Muscle of leg (tissue), 3 donors: ENCODE measurements at regions not wholly inside any gene's neighbourhood (a gene's known extent, or its start where the extent isn't known, plus 50 kb on each side); places are given as distances from the start of the nearest gene placed in this dataset.
A peak's percentile ranks its signal among the peaks of the same experiment; 100 is the strongest.

ENCODE experiments used
- DNase-seq: peaks from one replicate; pipeline ENCODE4 v3.0.0; 2013
- H3K27ac ChIP-seq: one replicate; pipeline ENCODE4 v1.5.1; 2013; ENCODE audit warnings: mild to moderate bottlenecking, low read length, control low read depth
- H3K27me3 ChIP-seq: one replicate; pipeline ENCODE4 v1.6.1; 2013; ENCODE audit warnings: low read length; ENCODE audit not compliant: control insufficient read depth, insufficient read depth
- H3K36me3 ChIP-seq: one replicate; pipeline ENCODE4 v1.6.1; 2013; ENCODE audit warnings: low read length; ENCODE audit not compliant: control insufficient read depth, insufficient read depth
- H3K4me1 ChIP-seq: one replicate; pipeline ENCODE4 v1.6.1; 2013; ENCODE audit warnings: low read length; ENCODE audit not compliant: control insufficient read depth, insufficient read depth
- H3K4me3 ChIP-seq: one replicate; pipeline ENCODE4 v1.5.1; 2013; ENCODE audit warnings: low read length, control low read depth
- H3K9me3 ChIP-seq: replicated peaks from 2 replicates; pipeline ENCODE4 v1.6.1; 2013; ENCODE audit warnings: low read depth, low read length; ENCODE audit not compliant: control insufficient read depth
- WGBS: methylation state at CpG from one replicate; pipeline ENCODE4 v1.1.5; 2013; ENCODE audit warnings: missing lambda C conversion rate; ENCODE audit not compliant: insufficient coverage; 5-methylcytosine and 5-hydroxymethylcytosine counted together

DNA sequence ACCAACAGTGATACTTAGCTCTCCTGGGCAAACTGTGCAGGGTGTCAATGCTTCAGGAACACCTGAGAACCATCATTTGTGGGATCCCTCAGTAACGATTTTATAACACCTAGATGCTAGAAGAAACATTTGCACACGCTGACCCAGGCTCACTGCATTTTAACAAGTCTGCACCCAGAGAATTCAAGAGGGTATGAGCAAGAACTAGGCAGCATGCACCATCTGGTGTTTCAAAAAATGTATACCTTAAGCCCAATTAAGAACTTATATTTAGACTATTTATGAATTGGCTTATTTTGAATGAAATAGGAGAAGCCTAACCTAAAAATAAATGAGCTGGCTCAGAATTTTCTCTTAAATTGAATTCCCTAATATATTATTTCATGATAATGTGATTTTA, 400.5 kb downstream of the GPATCH2 start:
- Histone ChIP-seq H3K27ac (no peak overlapping the region), H3K4me1 (no peaks in the 10 kb centered on the region), H3K4me3 (no peak overlapping the region), H3K27me3 (no peaks in the 10 kb centered on the region), H3K9me3 (no peaks in the 10 kb centered on the region), H3K36me3 (no peaks in the 10 kb centered on the region)
- no CpG with 5 or more reads among the region's 2 CpGs for WGBS
- DNase-seq, result no peak

DNA sequence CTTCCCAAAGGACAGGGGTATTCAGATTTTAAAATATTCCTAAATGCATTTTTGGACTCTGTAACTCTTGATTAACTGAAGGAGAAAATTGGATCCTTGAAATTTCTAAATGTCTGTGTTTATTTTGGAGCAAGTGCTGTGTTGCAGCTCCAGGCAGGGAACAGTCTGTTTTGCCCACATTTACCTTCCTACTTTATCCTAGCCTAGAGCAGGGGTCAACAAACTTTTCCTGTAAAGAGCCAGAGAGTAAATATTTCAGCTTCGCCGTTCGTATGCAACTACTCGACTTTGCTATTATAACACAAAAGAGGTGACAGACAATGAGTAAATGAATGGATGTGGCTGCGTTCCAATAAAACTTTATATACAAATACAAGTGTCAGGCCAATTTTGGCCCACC, 402.2 kb downstream of the GPATCH2 start:
- no peaks in the 10 kb centered on the region for H3K36me3 ChIP-seq
- no peaks in the 10 kb centered on the region for H3K4me1 ChIP-seq
- WGBS, result no CpG with 5 or more reads among the region's 5 CpGs
- no peak overlapping the region for H3K27ac ChIP-seq
- no peaks in the 10 kb centered on the region for H3K27me3 ChIP-seq
- H3K9me3 ChIP-seq, result no peaks in the 10 kb centered on the region
- DNase-seq, result no peak
- H3K4me3 ChIP-seq, result no peak overlapping the region

- Histone ChIP-seq H3K4me1 (no peaks in the 10 kb centered on the region), H3K9me3 (no peaks in the 10 kb centered on the region), H3K36me3 (no peaks in the 10 kb centered on the region), H3K27ac (no peak overlapping the region), H3K27me3 (no peaks in the 10 kb centered on the region), H3K4me3 (no peak overlapping the region)
- DNase-seq, result no peak
- WGBS, result no CpG with 5 or more reads among the region's 1 CpG
These were observed 406.7 kb downstream of the GPATCH2 start for GRCh38 chr1:217224201-217224600.

DNA sequence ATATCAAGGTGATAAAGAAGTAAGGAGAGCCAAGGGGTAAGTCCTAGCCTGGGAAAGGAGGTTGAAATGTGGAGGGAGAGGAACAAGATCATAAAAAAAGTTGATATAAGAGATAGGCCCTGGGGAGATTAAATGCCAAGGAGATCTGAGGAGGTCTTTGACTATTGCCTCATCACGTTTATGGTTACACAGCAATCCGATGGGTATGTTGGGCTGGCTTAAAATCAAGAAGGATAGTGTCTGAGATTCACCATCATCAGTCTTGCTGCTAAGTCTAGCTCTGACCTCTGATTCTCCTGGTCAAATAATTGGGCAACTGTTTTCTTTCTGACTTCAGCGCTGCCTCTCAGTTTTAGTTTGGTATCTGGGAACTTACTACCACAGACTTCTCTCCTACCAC, 416.3 kb downstream of the GPATCH2 start:
- no peaks in the 10 kb centered on the region for H3K9me3 ChIP-seq
- no peaks in the 10 kb centered on the region for H3K36me3 ChIP-seq
- no peak overlapping the region for H3K4me3 ChIP-seq
- H3K27ac ChIP-seq, result no peak overlapping the region
- no peak for DNase-seq
- no peaks in the 10 kb centered on the region for H3K27me3 ChIP-seq
- no peaks in the 10 kb centered on the region for H3K4me1 ChIP-seq
- 79% methylated on average over 2 of the region's 3 CpGs for WGBS

DNA sequence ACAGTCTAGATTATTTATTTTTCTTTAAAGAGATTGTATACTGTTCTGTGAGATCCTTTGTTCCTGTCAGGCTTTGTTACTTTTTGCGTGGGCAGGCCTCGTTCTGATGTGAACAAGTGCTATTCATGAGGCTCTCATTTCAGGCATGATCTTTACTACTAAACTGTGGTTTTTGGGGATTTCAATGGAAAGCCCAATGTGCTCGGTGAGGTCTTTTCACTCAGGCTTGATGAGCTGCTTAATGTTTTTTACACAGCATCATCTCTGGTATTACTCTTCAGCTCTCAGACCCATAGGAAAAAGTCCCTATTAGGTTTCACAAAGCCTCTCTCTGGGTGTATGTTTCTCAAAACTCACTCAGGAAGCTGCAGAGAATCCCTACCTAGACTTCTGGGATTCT, 419.4 kb downstream of the GPATCH2 start:
- no CpG with 5 or more reads among the region's 3 CpGs for WGBS
- no peaks in the 10 kb centered on the region for H3K9me3 ChIP-seq
- no peak overlapping the region for H3K27ac ChIP-seq
- no peaks in the 10 kb centered on the region for H3K4me1 ChIP-seq
- no peak overlapping the region for H3K4me3 ChIP-seq
- H3K36me3 ChIP-seq, result no peaks in the 10 kb centered on the region
- DNase-seq, result no peak
- H3K27me3 ChIP-seq, result no peaks in the 10 kb centered on the region

DNA sequence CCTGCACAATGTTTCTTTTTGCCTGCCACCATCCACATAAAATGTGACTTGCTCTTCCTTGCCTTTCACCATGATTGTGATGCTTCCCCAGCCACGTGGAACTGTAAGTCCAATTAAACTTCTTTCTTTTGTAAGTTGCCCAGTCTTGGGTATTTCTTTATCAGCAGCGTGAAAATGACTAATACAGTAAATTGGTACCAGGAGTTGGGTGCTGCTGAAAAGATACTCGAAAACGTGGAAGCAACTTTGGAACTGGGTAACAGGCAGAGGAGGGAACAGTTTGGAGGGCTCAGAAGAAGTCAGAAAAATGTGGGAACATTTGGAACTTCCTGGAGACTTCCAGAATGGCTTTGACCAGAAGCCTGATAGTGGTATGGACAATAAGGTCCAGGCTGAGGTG, 425.3 kb downstream of the GPATCH2 start:
- no peaks in the 10 kb centered on the region for H3K27me3 ChIP-seq
- H3K27ac ChIP-seq, result no peak overlapping the region
- no peak overlapping the region for H3K4me3 ChIP-seq
- no peak for DNase-seq
- 95% methylated on average over 3 of the region's 4 CpGs for WGBS
- peaks cover 5% of the 10 kb centered on the region for H3K9me3 ChIP-seq
- no peaks in the 10 kb centered on the region for H3K4me1 ChIP-seq
- H3K36me3 ChIP-seq, result no peaks in the 10 kb centered on the region

- Histone ChIP-seq H3K36me3 (no peaks in the 10 kb centered on the region), H3K27ac (no peak overlapping the region), H3K9me3 (no peaks in the 10 kb centered on the region), H3K4me3 (no peak overlapping the region), H3K27me3 (no peaks in the 10 kb centered on the region), H3K4me1 (no peaks in the 10 kb centered on the region)
- peak; percentile 51 for DNase-seq
- WGBS, result no CpG with 5 or more reads among the region's 1 CpG
These were observed 434.3 kb downstream of the GPATCH2 start for GRCh38 chr1:217196616-217197015.

DNA sequence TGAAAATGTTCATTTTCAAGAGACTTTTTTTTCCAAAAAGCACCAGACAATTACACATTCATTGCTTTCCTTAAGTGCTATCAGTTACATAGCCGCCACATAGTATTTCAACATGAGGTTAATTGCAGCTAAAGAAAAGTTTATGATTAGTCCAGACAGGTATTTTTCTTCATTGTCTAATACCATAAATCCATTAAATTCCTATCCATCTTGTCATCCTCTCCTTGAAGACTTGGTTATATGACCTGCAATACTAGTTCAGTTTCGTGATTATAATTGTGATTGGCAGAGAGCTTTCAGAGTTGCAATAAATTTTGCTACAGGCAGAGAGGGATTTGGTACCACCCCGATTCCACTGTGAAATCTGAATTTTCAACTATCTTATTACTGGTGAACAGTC, 437.7 kb downstream of the GPATCH2 start:
- DNase-seq, result no peak
- Histone ChIP-seq H3K27me3 (no peaks in the 10 kb centered on the region), H3K27ac (no peak overlapping the region), H3K4me1 (no peaks in the 10 kb centered on the region), H3K36me3 (no peaks in the 10 kb centered on the region), H3K9me3 (no peaks in the 10 kb centered on the region), H3K4me3 (no peak overlapping the region)
- WGBS, result no CpG with 5 or more reads among the region's 3 CpGs

DNA sequence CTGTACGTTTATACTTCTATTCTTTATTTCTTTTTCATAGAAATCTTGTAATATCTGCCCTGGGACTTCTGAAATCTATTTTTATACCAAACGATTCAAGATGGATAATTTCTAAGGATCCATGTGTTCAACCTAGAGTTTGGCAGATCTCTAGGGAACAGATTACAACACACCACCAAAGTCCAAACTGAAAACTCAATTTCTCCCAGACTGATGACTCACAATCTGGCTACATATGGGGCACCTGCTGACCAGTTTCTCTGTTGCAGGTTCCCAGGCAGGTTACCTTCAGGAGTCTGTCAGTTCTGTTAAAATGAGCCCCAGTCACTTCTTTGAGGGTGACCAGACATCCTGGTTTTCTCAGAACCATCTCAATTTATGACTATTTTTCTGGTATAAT, 439.4 kb downstream of the GPATCH2 start:
- DNase-seq, result no peak
- H3K27ac ChIP-seq, result no peak overlapping the region
- WGBS, result no CpG with 5 or more reads among the region's 2 CpGs
- no peaks in the 10 kb centered on the region for H3K36me3 ChIP-seq
- no peaks in the 10 kb centered on the region for H3K4me1 ChIP-seq
- H3K27me3 ChIP-seq, result no peaks in the 10 kb centered on the region
- H3K4me3 ChIP-seq, result no peak overlapping the region
- H3K9me3 ChIP-seq, result peaks cover 2% of the 10 kb centered on the region

- Histone ChIP-seq H3K9me3 (peaks cover 2% of the 10 kb centered on the region), H3K4me1 (no peaks in the 10 kb centered on the region), H3K4me3 (no peak overlapping the region), H3K27ac (no peak overlapping the region), H3K27me3 (no peaks in the 10 kb centered on the region), H3K36me3 (no peaks in the 10 kb centered on the region)
- no CpG with 5 or more reads among the region's 3 CpGs for WGBS
- DNase-seq, result no peak
These were observed 440.5 kb downstream of the GPATCH2 start for GRCh38 chr1:217190359-217190758.

- Histone ChIP-seq H3K4me1 (no peaks in the 10 kb centered on the region), H3K4me3 (no peak overlapping the region), H3K27me3 (no peaks in the 10 kb centered on the region), H3K9me3 (peaks cover 2% of the 10 kb centered on the region), H3K27ac (no peak overlapping the region), H3K36me3 (no peaks in the 10 kb centered on the region)
- no peak for DNase-seq
- WGBS, result no CpG with 5 or more reads among the region's 1 CpG
These were observed 441.5 kb downstream of the GPATCH2 start for GRCh38 chr1:217189362-217189761.
